ENCODE measurements at regions not wholly inside any gene's neighbourhood (a gene's known extent, or its start where the extent isn't known, plus 50 kb on each side); places are given as distances from the start of the nearest gene placed in this dataset.
A peak's percentile ranks its signal among the peaks of the same experiment; 100 is the strongest.

- TF ChIP-seq, protein P1, sequence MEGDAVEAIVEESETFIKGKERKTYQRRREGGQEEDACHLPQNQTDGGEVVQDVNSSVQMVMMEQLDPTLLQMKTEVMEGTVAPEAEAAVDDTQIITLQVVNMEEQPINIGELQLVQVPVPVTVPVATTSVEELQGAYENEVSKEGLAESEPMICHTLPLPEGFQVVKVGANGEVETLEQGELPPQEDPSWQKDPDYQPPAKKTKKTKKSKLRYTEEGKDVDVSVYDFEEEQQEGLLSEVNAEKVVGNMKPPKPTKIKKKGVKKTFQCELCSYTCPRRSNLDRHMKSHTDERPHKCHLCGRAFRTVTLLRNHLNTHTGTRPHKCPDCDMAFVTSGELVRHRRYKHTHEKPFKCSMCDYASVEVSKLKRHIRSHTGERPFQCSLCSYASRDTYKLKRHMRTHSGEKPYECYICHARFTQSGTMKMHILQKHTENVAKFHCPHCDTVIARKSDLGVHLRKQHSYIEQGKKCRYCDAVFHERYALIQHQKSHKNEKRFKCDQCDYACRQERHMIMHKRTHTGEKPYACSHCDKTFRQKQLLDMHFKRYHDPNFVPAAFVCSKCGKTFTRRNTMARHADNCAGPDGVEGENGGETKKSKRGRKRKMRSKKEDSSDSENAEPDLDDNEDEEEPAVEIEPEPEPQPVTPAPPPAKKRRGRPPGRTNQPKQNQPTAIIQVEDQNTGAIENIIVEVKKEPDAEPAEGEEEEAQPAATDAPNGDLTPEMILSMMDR (IDR thresholded peaks at IDR 0.05; ENCODE audit: low read depth, low read length), result no peak
- no peak for DNase-seq (ENCODE audit: extremely low read depth, low read depth)
Observed at GRCh38 chr22:44577391-44578109, 79.5 kb upstream of the RTL6 start.

GRCh38 chr22:44576311-44577260 lies 78.6 kb upstream of the RTL6 start:
- TF ChIP-seq, protein P1 (IDR thresholded peaks at IDR 0.05; ENCODE audit: low read depth, low read length), result no peak
- no peak for DNase-seq (ENCODE audit: extremely low read depth, low read depth)

DNA sequence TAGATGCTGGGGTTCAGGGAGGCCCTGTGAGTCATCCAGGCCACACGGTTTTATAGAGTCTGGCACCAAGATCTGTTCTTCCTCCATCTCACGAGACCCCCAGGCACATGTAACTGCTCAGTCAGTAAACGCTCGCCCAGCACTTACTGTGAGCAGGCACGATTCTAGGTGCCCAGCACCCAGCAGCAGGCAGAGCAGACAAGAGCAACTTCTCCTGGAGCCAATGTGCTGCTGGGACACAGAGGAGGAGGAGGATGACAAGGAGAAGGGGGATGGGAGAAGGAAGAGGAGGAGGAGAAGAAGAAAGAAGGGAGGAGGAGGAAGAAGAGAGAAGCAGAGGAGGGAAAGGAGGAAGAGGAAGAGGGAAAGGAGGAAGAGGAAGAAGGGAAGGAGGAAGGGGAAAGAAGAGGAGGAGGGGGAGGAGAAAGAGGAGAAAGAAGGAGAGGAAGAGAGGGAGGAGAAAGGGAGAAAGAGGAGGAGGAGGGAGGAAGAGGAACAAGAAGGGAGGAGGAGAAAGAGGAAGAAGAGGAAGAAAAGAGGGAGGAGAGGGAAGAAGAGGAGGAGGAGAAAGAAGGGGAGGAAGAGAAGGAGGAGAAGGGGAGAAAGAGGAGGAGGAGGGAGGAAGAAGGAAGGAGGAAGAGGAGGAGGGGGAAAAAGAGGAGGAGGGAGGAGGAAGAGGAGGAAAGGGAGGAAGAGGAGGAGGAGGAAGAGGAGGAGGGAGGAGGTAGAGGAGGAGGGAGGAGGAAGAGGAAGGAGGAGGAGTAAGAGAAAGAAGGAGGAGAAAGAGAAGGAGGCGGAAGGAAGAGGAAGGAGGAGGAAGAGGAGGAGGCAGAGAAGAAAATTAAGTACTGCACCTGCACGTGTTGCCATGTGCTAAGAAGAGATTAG lies 77.6 kb upstream of the RTL6 start:
- no peak for DNase-seq (ENCODE audit: extremely low read depth, low read depth)
- TF ChIP-seq, protein P1 (IDR thresholded peaks at IDR 0.05; ENCODE audit: low read depth, low read length), result no peak

GRCh38 chr22:44574640-44575380 lies 76.8 kb upstream of the RTL6 start:
- TF ChIP-seq, protein P1 (IDR thresholded peaks at IDR 0.05; ENCODE audit: low read depth, low read length), result no peak
- no peak for DNase-seq (ENCODE audit: extremely low read depth, low read depth)

DNA sequence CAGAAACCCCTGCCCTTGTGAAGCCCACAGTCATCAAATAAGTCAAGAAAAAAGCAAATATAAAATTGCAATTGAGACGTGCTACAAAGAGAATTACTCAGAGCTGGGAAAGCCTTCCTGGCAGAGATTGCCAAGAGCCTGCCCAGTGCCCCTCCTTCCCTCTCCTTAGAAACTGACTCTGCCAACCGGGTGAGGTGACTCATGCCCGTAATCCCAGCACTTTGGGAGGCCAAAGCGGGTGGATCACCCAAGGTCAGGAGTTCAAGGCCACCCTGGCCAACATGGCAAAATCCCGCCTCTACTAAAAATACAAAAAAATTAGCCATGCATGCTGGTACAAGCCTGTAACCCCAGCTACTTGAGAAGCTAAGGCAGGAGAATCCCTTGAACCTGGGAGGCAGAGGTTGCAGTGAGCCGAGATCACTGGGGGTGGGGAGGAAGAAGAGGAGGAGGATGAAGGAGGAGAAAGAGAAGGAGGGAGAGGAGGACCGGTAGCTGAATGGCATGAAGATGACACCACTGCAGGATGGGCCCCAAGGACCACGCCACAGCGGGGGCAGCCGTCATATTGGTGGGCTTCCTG lies 76.1 kb upstream of the RTL6 start:
- TF ChIP-seq, protein P1 (IDR thresholded peaks at IDR 0.05; ENCODE audit: low read depth, low read length), result no peak
- peak; percentile 79 for DNase-seq (ENCODE audit: extremely low read depth, low read depth)

GRCh38 chr22:44573451-44573850 lies 75.4 kb upstream of the RTL6 start:
- no peak for DNase-seq (ENCODE audit: extremely low read depth, low read depth)
- TF ChIP-seq, protein P1 (IDR thresholded peaks at IDR 0.05; ENCODE audit: low read depth, low read length), result no peak

Data from AG09319 (cell line).